ENCODE measurements at regions not wholly inside any gene's neighbourhood (a gene's known extent, or its start where the extent isn't known, plus 50 kb on each side); places are given as distances from the start of the nearest gene placed in this dataset.

DNA sequence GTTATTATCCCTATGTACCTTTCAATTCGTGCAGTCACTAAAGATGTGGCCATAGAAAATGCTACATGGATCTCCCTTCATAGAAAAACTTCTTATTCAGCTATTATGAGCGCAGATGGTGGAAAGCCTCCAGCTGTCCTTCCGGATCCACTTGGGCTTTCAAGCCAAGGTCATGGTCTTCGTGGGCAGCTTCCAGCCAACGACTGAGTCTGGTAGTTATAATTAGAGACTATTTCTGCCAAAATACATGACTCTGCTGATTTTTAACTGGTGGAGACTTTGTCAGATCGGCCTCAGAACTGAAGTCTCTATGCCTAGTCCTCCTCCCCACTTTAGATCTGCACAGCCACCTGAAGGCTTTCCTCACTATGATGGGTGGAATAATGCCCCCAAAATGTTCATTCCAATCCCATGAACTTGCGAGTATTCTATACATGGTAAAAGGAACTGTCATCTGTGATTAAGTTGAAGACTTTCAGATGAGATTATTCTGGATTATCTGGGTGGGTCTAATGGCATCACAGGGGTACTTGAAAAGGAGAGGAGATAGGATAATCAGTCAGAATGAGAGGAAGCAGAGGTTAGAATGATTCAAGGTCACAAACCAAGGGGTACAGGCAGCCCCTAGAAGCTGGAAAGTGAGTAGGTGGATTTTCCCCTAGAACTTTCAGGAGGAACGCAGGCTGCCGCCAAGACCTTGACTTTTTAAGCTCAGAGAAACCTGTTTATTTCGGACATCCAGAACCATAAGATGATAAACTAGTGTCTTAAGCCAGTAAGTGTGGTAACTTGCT lies 171.1 kb upstream of the CXCL13 start:
- WGBS (ENCODE audit: missing lambda C conversion rate), result 38% methylated on average over 9 of the region's 10 CpGs
- H3K4me2 ChIP-seq, result no peak overlapping the region
- no peaks in the 10 kb centered on the region for H3K9me3 ChIP-seq
- ChIA-PET POLR2A (no interaction called here), CTCF (interaction anchor here (1.3 to 3.8 kb wide), 2 partner anchors 61 to 70 kb away, joined by 3 to 17 read pairs; no protein-coding TSS in a partner anchor)
- H3K4me1 ChIP-seq, result no peaks in the 10 kb centered on the region
- ATAC-seq (no peak), FAIRE-seq (no peak), DNase-seq (ENCODE audit: low read depth in 1 of 2, low spot score in 1 of 2) (no peak)
- H3K27ac ChIP-seq, result no peak overlapping the region
- TF ChIP-seq KDM5A (IDR thresholded peaks at IDR 0.05), result no peak
- no peak for TF ChIP-seq GATA3 (IDR thresholded peaks at IDR 0.05; ENCODE audit: borderline replicate concordance)
- TF ChIP-seq POLR2A (IDR thresholded peaks at IDR 0.05; ENCODE audit: low read length), result no peak
- TF ChIP-seq, protein P1, sequence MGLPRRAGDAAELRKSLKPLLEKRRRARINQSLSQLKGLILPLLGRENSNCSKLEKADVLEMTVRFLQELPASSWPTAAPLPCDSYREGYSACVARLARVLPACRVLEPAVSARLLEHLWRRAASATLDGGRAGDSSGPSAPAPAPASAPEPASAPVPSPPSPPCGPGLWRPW (IDR thresholded peaks at IDR 0.05), result no peak
- no peak for TF ChIP-seq TFCP2L1 (CRISPR knock-in tag; IDR thresholded peaks at IDR 0.05)
- TF ChIP-seq JUNB (IDR thresholded peaks at IDR 0.05), result no peak
- TF ChIP-seq POLR2AphosphoS2 (conservative IDR thresholded peaks at IDR 0.05; ENCODE audit: low read length), result no peak
- TF ChIP-seq EHF (CRISPR knock-in tag; IDR thresholded peaks at IDR 0.05), result no peak
- no peak for TF ChIP-seq NPAS2 (CRISPR knock-in tag; IDR thresholded peaks at IDR 0.05; ENCODE audit: borderline replicate concordance)
- no peak for TF ChIP-seq MYC (IDR thresholded peaks at IDR 0.05; ENCODE audit: borderline replicate concordance, low read length)
- TF ChIP-seq, protein P2, sequence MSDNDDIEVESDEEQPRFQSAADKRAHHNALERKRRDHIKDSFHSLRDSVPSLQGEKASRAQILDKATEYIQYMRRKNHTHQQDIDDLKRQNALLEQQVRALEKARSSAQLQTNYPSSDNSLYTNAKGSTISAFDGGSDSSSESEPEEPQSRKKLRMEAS (IDR thresholded peaks at IDR 0.05), result no peak
- TF ChIP-seq MAFK (IDR thresholded peaks at IDR 0.05; ENCODE audit: partially characterized antibody), result no peak
- TF ChIP-seq, protein P3, sequence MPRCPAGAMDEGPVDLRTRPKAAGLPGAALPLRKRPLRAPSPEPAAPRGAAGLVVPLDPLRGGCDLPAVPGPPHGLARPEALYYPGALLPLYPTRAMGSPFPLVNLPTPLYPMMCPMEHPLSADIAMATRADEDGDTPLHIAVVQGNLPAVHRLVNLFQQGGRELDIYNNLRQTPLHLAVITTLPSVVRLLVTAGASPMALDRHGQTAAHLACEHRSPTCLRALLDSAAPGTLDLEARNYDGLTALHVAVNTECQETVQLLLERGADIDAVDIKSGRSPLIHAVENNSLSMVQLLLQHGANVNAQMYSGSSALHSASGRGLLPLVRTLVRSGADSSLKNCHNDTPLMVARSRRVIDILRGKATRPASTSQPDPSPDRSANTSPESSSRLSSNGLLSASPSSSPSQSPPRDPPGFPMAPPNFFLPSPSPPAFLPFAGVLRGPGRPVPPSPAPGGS (IDR thresholded peaks at IDR 0.05), result no peak
- TF ChIP-seq HOXB13 (CRISPR knock-in tag; IDR thresholded peaks at IDR 0.05; ENCODE audit: low read depth), result no peak
- TF ChIP-seq RCOR1 (IDR thresholded peaks at IDR 0.05; ENCODE audit: low read depth, low read length), result no peak
- TF ChIP-seq SMC3 (IDR thresholded peaks at IDR 0.05), result no peak
- TF ChIP-seq HEYL (CRISPR knock-in tag; IDR thresholded peaks at IDR 0.05), result no peak
- H3K4me3 ChIP-seq, result no peak overlapping the region

DNA sequence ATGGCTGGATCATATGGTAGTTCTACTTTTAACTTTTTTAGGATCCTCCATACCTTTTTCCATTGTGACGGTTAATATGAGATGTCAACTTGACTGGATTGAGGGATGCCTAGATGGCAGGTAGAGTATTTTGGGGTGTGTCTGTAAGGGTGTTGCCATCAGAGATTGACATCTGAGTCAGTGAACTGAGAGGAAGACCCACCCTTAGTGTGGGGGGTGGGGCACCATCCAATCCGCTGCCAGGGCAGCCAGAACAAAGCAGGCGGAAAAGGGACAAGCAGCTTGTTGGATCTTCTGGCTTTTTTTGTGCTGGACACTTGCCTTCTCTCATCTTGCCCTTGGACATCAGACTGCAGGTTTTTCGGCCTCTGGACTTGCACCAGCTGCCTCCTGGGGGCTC lies 168.5 kb upstream of the CXCL13 start:
- DNase-seq (ENCODE audit: low read depth in 1 of 2, low spot score in 1 of 2), result no peak
- no peak overlapping the region for H3K4me3 ChIP-seq
- ATAC-seq, result no peak
- 50% methylated on average over 2 of the region's 4 CpGs for WGBS (ENCODE audit: missing lambda C conversion rate)
- H3K27ac ChIP-seq, result no peak overlapping the region
- no peak for FAIRE-seq
- no peak overlapping the region for H3K4me2 ChIP-seq
- ChIA-PET CTCF (no interaction called here), POLR2A (no interaction called here)
- TF ChIP-seq NFE2L2 (conservative IDR thresholded peaks at IDR 0.05; ENCODE audit: low read length) (no peak), MAZ (IDR thresholded peaks at IDR 0.05; ENCODE audit: borderline replicate concordance, low read depth, low read length) (no peak), MYC (IDR thresholded peaks at IDR 0.05; ENCODE audit: borderline replicate concordance, low read length) (no peak), HEYL (CRISPR knock-in tag; IDR thresholded peaks at IDR 0.05) (no peak), TFCP2L1 (CRISPR knock-in tag; IDR thresholded peaks at IDR 0.05) (no peak), ZC3H11A (IDR thresholded peaks at IDR 0.05) (no peak), NR3C1 (IDR thresholded peaks at IDR 0.05) (no peak), HOXB5 (CRISPR knock-in tag; IDR thresholded peaks at IDR 0.05) (no peak), EP300 (IDR thresholded peaks at IDR 0.05) (no peak), EHF (CRISPR knock-in tag; IDR thresholded peaks at IDR 0.05) (no peak), CHD2 (IDR thresholded peaks at IDR 0.05; ENCODE audit: low read length, partially characterized antibody) (no peak)
- TF ChIP-seq, protein P1 (IDR thresholded peaks at IDR 0.05), result no peak
- TF ChIP-seq, protein P4, sequence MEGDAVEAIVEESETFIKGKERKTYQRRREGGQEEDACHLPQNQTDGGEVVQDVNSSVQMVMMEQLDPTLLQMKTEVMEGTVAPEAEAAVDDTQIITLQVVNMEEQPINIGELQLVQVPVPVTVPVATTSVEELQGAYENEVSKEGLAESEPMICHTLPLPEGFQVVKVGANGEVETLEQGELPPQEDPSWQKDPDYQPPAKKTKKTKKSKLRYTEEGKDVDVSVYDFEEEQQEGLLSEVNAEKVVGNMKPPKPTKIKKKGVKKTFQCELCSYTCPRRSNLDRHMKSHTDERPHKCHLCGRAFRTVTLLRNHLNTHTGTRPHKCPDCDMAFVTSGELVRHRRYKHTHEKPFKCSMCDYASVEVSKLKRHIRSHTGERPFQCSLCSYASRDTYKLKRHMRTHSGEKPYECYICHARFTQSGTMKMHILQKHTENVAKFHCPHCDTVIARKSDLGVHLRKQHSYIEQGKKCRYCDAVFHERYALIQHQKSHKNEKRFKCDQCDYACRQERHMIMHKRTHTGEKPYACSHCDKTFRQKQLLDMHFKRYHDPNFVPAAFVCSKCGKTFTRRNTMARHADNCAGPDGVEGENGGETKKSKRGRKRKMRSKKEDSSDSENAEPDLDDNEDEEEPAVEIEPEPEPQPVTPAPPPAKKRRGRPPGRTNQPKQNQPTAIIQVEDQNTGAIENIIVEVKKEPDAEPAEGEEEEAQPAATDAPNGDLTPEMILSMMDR (IDR thresholded peaks at IDR 0.05), result no peak
- TF ChIP-seq, protein P5, sequence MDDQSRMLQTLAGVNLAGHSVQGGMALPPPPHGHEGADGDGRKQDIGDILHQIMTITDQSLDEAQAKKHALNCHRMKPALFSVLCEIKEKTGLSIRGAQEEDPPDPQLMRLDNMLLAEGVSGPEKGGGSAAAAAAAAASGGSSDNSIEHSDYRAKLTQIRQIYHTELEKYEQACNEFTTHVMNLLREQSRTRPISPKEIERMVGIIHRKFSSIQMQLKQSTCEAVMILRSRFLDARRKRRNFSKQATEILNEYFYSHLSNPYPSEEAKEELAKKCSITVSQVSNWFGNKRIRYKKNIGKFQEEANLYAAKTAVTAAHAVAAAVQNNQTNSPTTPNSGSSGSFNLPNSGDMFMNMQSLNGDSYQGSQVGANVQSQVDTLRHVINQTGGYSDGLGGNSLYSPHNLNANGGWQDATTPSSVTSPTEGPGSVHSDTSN (IDR thresholded peaks at IDR 0.05), result no peak
- no peaks in the 10 kb centered on the region for H3K4me1 ChIP-seq
- no peaks in the 10 kb centered on the region for H3K9me3 ChIP-seq
